RWPE2 (cell line): ENCODE measurements at regions not wholly inside any gene's neighbourhood (a gene's known extent, or its start where the extent isn't known, plus 50 kb on each side); places are given as distances from the start of the nearest gene placed in this dataset.

Experiments used
- ATAC-seq: fragments of 200-7000 bp; cut with Tn5 transposase; 3 replicates; pipeline ENCODE4 v1.9.1; 2021; ENCODE audit warnings: low read depth
- DNase-seq: peaks from one replicate; pipeline ENCODE4 v3.0.0-alpha.2; 2020; ENCODE audit warnings: low spot score
- H3K27ac ChIP-seq: fragments of 450-650 bp; 2 replicates; pipeline ENCODE4 v1.5.1; 2017; ENCODE audit warnings: mild to moderate bottlenecking; ENCODE audit not compliant: poor library complexity, severe bottlenecking
- H3K27me3 ChIP-seq: fragments of 250-450 bp; sonication (Bioruptor Pico); 2 replicates; pipeline ENCODE4 v1.5.1; 2021; ENCODE audit warnings: mild to moderate bottlenecking, moderate library complexity; ENCODE audit not compliant: insufficient read depth, poor library complexity, severe bottlenecking
- H3K36me3 ChIP-seq: fragments of 250-450 bp; sonication (Bioruptor Pico); 2 replicates; pipeline ENCODE4 v1.5.1; 2020; ENCODE audit warnings: low read depth, mild to moderate bottlenecking, moderate library complexity
- H3K4me1 ChIP-seq: fragments of 250-450 bp; sonication (Bioruptor Pico); 2 replicates; pipeline ENCODE4 v1.5.1; 2021; ENCODE audit warnings: mild to moderate bottlenecking, moderate library complexity; ENCODE audit not compliant: insufficient read depth, poor library complexity, severe bottlenecking
- H3K4me3 ChIP-seq: fragments of 250-450 bp; sonication (Bioruptor Pico); 2 replicates; pipeline ENCODE4 v1.5.1; 2021; ENCODE audit warnings: mild to moderate bottlenecking, moderate library complexity; ENCODE audit not compliant: severe bottlenecking
- H3K9me3 ChIP-seq: fragments of 250-450 bp; sonication (Bioruptor Pico); 2 replicates; pipeline ENCODE4 v1.5.1; 2021; ENCODE audit warnings: mild to moderate bottlenecking, moderate library complexity; ENCODE audit not compliant: severe bottlenecking
- TF ChIP-seq, protein P1 (sequence below): fragments of 450-650 bp; IDR thresholded peaks from one replicate; pipeline ENCODE4 v1.5.1; 2017; ENCODE audit warnings: mild to moderate bottlenecking, moderate library complexity; ENCODE audit not compliant: poor library complexity, severe bottlenecking

- H3K27me3 ChIP-seq, result no peaks in the 10 kb centered on the region
- H3K9me3 ChIP-seq, result no peaks in the 10 kb centered on the region
- no peak overlapping the region for H3K4me3 ChIP-seq
Measured at GRCh38 chr9:14031810-14032209, 282.1 kb downstream of the NFIB start.

DNA sequence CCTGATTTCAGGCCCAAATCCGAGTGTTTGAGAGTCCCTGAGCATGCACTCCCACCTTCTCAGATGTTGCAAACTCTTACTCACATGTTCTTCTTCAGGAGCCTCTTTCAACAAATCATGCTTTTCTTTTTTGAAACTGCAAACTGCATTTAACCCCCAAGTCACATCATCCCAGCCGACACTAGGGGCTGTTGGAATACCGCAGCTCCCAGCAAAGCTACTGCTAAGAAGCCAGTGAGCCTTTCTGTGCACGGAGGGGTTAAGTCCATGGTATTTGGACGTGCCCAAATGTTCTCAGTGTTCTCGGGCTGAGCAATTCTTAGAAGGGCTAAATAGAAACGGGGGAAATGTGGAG lies 282.9 kb downstream of the NFIB start:
- Histone ChIP-seq H3K27ac (peak overlapping the region; percentile 76), H3K4me1 (peaks cover 32% of the 10 kb centered on the region), H3K36me3 (no peaks in the 10 kb centered on the region), H3K27me3 (no peaks in the 10 kb centered on the region), H3K9me3 (no peaks in the 10 kb centered on the region), H3K4me3 (no peak overlapping the region)
- TF ChIP-seq, protein P1, sequence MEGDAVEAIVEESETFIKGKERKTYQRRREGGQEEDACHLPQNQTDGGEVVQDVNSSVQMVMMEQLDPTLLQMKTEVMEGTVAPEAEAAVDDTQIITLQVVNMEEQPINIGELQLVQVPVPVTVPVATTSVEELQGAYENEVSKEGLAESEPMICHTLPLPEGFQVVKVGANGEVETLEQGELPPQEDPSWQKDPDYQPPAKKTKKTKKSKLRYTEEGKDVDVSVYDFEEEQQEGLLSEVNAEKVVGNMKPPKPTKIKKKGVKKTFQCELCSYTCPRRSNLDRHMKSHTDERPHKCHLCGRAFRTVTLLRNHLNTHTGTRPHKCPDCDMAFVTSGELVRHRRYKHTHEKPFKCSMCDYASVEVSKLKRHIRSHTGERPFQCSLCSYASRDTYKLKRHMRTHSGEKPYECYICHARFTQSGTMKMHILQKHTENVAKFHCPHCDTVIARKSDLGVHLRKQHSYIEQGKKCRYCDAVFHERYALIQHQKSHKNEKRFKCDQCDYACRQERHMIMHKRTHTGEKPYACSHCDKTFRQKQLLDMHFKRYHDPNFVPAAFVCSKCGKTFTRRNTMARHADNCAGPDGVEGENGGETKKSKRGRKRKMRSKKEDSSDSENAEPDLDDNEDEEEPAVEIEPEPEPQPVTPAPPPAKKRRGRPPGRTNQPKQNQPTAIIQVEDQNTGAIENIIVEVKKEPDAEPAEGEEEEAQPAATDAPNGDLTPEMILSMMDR, result no peak
- ATAC-seq (peak; percentile 31; the same call in 1 of the 3 replicates), DNase-seq (no peak)

More at GRCh38 chr9:14031810-14032209, 282.1 kb downstream of the NFIB start:
- TF ChIP-seq, protein P1, result no peak
- ATAC-seq (no peak), DNase-seq (no peak)
- no peaks in the 10 kb centered on the region for H3K36me3 ChIP-seq
- no peak overlapping the region for H3K27ac ChIP-seq
- peaks cover 32% of the 10 kb centered on the region for H3K4me1 ChIP-seq

DNA sequence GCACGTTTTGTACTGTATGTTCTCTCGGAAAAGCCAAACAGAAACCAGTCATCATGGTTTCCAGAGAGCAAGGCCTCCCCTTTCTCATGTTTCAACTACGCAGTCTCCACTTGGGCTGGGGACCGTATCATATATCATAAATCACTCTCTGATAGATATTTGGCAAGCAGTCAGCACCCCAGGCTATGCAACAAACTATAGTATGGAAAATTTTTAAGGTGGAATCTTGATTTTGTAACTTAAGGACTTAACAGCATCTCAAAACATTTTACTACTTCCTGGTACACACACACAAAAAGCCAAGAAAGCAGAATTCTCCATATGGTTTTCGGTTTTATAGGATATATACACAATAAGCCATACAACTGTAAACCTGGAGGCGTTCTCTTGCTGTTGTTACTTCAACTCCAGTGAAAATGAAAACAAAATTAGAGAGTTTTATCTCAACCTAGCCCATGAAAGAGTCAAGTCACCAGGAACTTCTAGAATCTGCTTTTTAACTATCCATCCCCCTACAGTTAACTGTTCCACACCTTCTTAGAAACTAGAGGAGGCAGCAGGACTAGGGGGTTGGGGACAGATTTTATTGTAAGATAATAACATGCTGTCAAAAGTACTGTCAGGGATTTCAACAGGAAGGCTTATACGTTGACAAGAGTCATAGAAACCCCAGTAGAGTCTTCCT lies 283.4 kb downstream of the NFIB start:
- H3K9me3 ChIP-seq, result no peaks in the 10 kb centered on the region
- H3K4me1 ChIP-seq, result peaks cover 32% of the 10 kb centered on the region
- peak overlapping the region; percentile 76 for H3K27ac ChIP-seq
- peak overlapping the region; percentile 22 for H3K4me3 ChIP-seq
- DNase-seq, result peak; percentile 71
- H3K36me3 ChIP-seq, result no peaks in the 10 kb centered on the region
- H3K27me3 ChIP-seq, result no peaks in the 10 kb centered on the region
- ATAC-seq, result peak; percentile 87
- TF ChIP-seq, protein P1, result no peak

DNA sequence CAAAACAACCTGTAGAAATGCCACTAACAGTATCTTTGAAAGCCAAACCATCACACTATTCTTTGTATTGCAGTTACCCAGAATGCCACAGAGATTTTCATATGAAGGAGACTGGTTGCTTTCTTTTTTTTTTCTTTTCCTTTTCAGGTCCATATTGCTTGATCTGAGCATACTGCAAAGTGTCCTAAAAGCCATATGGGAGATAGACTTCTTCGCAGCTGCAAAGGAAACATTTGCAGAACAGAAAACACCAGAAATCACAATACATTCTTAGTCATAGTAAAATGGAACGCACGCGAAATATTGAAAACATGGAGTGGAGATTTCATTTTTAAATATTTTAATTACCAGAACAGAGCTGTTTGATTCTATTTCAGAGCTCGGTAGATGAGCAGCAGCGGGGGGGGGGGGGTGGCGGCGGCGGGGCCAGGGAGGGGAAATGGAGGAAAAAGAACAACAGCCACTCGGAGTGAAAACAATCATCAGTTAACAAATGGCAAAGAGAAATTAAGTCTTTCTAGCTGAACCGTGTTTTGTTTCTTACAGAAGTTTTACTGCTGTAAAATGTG lies 284.1 kb downstream of the NFIB start:
- Histone ChIP-seq H3K4me3 (peak overlapping the region; percentile 22), H3K9me3 (no peaks in the 10 kb centered on the region), H3K27me3 (no peaks in the 10 kb centered on the region), H3K4me1 (peaks cover 32% of the 10 kb centered on the region), H3K27ac (peak overlapping the region; percentile 76), H3K36me3 (no peaks in the 10 kb centered on the region)
- ATAC-seq, result 0 out of 3 replicates have a peak, but pooled peaks have one; percentile 5
- TF ChIP-seq, protein P1, result no peak
- DNase-seq, result no peak
